ENCODE measurements at regions not wholly inside any gene's neighbourhood (a gene's known extent, or its start where the extent isn't known, plus 50 kb on each side); places are given as distances from the start of the nearest gene placed in this dataset.
"Not testable (repeated sequence)": the region's sequence is repeated elsewhere in the genome, so short reads cannot be mapped to it uniquely, and the experiment has no call there.

GRCh38 chr4:15332377-15332776, 95.5 kb upstream of the C1QTNF7 start:
- in situ Hi-C loops (cut with HindIII; ENCODE audit: low sequenced_read_pairs), result no loop called here

- in situ Hi-C loops (cut with HindIII; ENCODE audit: low sequenced_read_pairs), result no loop called here
These were observed 93.9 kb upstream of the C1QTNF7 start for GRCh38 chr4:15333692-15334633.

GRCh38 chr4:15336410-15337167, 91.2 kb upstream of the C1QTNF7 start:
- in situ Hi-C loops (cut with HindIII; ENCODE audit: low sequenced_read_pairs), result no loop called here

GRCh38 chr4:15337168-15337657, 90.6 kb upstream of the C1QTNF7 start:
- in situ Hi-C loops (cut with HindIII; ENCODE audit: low sequenced_read_pairs), result not testable (repeated sequence)

- in situ Hi-C loops (cut with HindIII; ENCODE audit: low sequenced_read_pairs), result no loop called here
These were observed 88.1 kb upstream of the C1QTNF7 start for GRCh38 chr4:15339737-15340136.

GRCh38 chr4:15340332-15340731, 87.5 kb upstream of the C1QTNF7 start:
- in situ Hi-C loops (cut with HindIII; ENCODE audit: low sequenced_read_pairs), result no loop called here

GRCh38 chr4:15340902-15341732, 86.7 kb upstream of the C1QTNF7 start:
- in situ Hi-C loops (cut with HindIII; ENCODE audit: low sequenced_read_pairs), result no loop called here

- in situ Hi-C loops (cut with HindIII; ENCODE audit: low sequenced_read_pairs), result no loop called here
These were observed 86.0 kb upstream of the C1QTNF7 start for GRCh38 chr4:15341733-15342300.

GRCh38 chr4:15343000-15343399, 84.8 kb upstream of the C1QTNF7 start:
- in situ Hi-C loops (cut with HindIII; ENCODE audit: low sequenced_read_pairs), result no loop called here

GRCh38 chr4:15343581-15343980, 84.3 kb upstream of the C1QTNF7 start:
- in situ Hi-C loops (cut with HindIII; ENCODE audit: low sequenced_read_pairs), result no loop called here

GRCh38 chr4:15344041-15344440, 83.8 kb upstream of the C1QTNF7 start:
- in situ Hi-C loops (cut with HindIII; ENCODE audit: low sequenced_read_pairs), result no loop called here

GRCh38 chr4:15345134-15345533, 82.7 kb upstream of the C1QTNF7 start:
- in situ Hi-C loops (cut with HindIII; ENCODE audit: low sequenced_read_pairs), result no loop called here

GRCh38 chr4:15348236-15348635, 79.6 kb upstream of the C1QTNF7 start:
- in situ Hi-C loops (cut with HindIII; ENCODE audit: low sequenced_read_pairs), result no loop called here

- in situ Hi-C loops (cut with HindIII; ENCODE audit: low sequenced_read_pairs), result no loop called here
These were observed 79.1 kb upstream of the C1QTNF7 start for GRCh38 chr4:15348695-15349094.

- in situ Hi-C loops (cut with HindIII; ENCODE audit: low sequenced_read_pairs), result no loop called here
These were observed 78.3 kb upstream of the C1QTNF7 start for GRCh38 chr4:15349531-15349935.

- in situ Hi-C loops (cut with HindIII; ENCODE audit: low sequenced_read_pairs), result no loop called here
These were observed 77.9 kb upstream of the C1QTNF7 start for GRCh38 chr4:15349965-15350364.

GRCh38 chr4:15352524-15352923, 75.3 kb upstream of the C1QTNF7 start:
- in situ Hi-C loops (cut with HindIII; ENCODE audit: low sequenced_read_pairs), result no loop called here

- in situ Hi-C loops (cut with HindIII; ENCODE audit: low sequenced_read_pairs), result no loop called here
These were observed 74.6 kb upstream of the C1QTNF7 start for GRCh38 chr4:15353207-15353606.

GRCh38 chr4:15354371-15355297, 73.2 kb upstream of the C1QTNF7 start:
- in situ Hi-C loops (cut with HindIII; ENCODE audit: low sequenced_read_pairs), result no loop called here

Data from endothelial cell of hepatic sinusoid (primary cell).